ENCODE measurements at regions not wholly inside any gene's neighbourhood (a gene's known extent, or its start where the extent isn't known, plus 50 kb on each side); places are given as distances from the start of the nearest gene placed in this dataset.

- Histone ChIP-seq H3K9me2 (replicated peaks; ENCODE audit: control insufficient read depth, low read length) (no peaks in the 10 kb centered on the region), H3K9me3 (ENCODE audit: control insufficient read depth, insufficient read depth, low read length) (peaks cover 20% of the 10 kb centered on the region)
- TF ChIP-seq EZH2phosphoT487 (IDR thresholded peaks at IDR 0.05; ENCODE audit: borderline replicate concordance, low read length) (no peak), CTCF (IDR thresholded peaks at IDR 0.05; ENCODE audit: low read depth, low read length, poor library complexity, severe bottlenecking) (no peak)
Measured at GRCh38 chr9:129518074-129518473, 102.8 kb downstream of the C9orf50 start.

DNA sequence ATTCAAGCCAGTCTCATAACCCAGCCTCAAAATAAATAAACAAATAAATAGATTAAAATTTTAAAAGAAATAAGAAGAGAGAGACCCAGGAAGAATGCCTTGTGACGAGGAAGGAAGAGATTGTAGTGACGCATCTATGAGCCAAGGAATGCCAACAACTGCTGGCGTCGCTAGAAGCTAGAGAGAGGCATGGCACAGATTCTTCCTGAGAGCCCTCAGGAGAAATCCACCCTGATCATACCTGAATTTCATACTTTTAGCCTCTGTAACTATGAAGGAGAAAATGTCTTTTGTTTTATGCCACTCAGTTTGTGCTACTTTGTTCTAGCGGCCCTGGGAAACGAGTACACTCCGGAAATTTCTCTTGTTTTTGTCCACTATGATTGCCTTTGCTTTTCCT lies 103.9 kb downstream of the C9orf50 start:
- no peaks in the 10 kb centered on the region for H3K79me2 ChIP-seq (ENCODE audit: control insufficient read depth, low read length)
- no peaks in the 10 kb centered on the region for H3K9me2 ChIP-seq (replicated peaks; ENCODE audit: control insufficient read depth, low read length)
- no peaks in the 10 kb centered on the region for H3K27me3 ChIP-seq (ENCODE audit: control insufficient read depth, low read length)
- no peak overlapping the region for H3K27ac ChIP-seq (ENCODE audit: low read depth, low read length)
- H3F3A ChIP-seq (ENCODE audit: control insufficient read depth, insufficient read depth) = no peaks in the 10 kb centered on the region
- no peak for TF ChIP-seq EZH2phosphoT487 (IDR thresholded peaks at IDR 0.05; ENCODE audit: borderline replicate concordance, low read length)
- no peak for TF ChIP-seq CTCF (IDR thresholded peaks at IDR 0.05; ENCODE audit: low read depth, low read length, poor library complexity, severe bottlenecking)
- no peaks in the 10 kb centered on the region for H3K4me1 ChIP-seq (ENCODE audit: control insufficient read depth, low read length)
- no peak overlapping the region for H3K4me2 ChIP-seq (ENCODE audit: low read length)
- H3K36me3 ChIP-seq (ENCODE audit: control insufficient read depth, low read length) = no peaks in the 10 kb centered on the region
- peaks cover 20% of the 10 kb centered on the region for H3K9me3 ChIP-seq (ENCODE audit: control insufficient read depth, insufficient read depth, low read length)
- H4K20me1 ChIP-seq (ENCODE audit: control insufficient read depth, insufficient read depth, low read depth, low read length) = no peaks in the 10 kb centered on the region
- H3K4me3 ChIP-seq (ENCODE audit: low read length) = no peak overlapping the region

More at GRCh38 chr9:129518074-129518473, 102.8 kb downstream of the C9orf50 start:
- Histone ChIP-seq H3K79me2 (ENCODE audit: control insufficient read depth, low read length) (no peaks in the 10 kb centered on the region), H4K20me1 (ENCODE audit: control insufficient read depth, insufficient read depth, low read depth, low read length) (no peaks in the 10 kb centered on the region), H3K36me3 (ENCODE audit: control insufficient read depth, low read length) (no peaks in the 10 kb centered on the region), H3K4me2 (ENCODE audit: low read length) (no peak overlapping the region), H3K4me1 (ENCODE audit: control insufficient read depth, low read length) (no peaks in the 10 kb centered on the region), H3F3A (ENCODE audit: control insufficient read depth, insufficient read depth) (no peaks in the 10 kb centered on the region), H3K27me3 (ENCODE audit: control insufficient read depth, low read length) (no peaks in the 10 kb centered on the region), H3K4me3 (ENCODE audit: low read length) (no peak overlapping the region), H3K27ac (ENCODE audit: low read depth, low read length) (no peak overlapping the region)

- H3K36me3 ChIP-seq (ENCODE audit: control insufficient read depth, low read length) = no peaks in the 10 kb centered on the region
- peaks cover 20% of the 10 kb centered on the region for H3K9me3 ChIP-seq (ENCODE audit: control insufficient read depth, insufficient read depth, low read length)
- no peaks in the 10 kb centered on the region for H3K27me3 ChIP-seq (ENCODE audit: control insufficient read depth, low read length)
- no peaks in the 10 kb centered on the region for H3K9me2 ChIP-seq (replicated peaks; ENCODE audit: control insufficient read depth, low read length)
- no peaks in the 10 kb centered on the region for H3F3A ChIP-seq (ENCODE audit: control insufficient read depth, insufficient read depth)
- no peak for TF ChIP-seq CTCF (IDR thresholded peaks at IDR 0.05; ENCODE audit: low read depth, low read length, poor library complexity, severe bottlenecking)
- no peak for TF ChIP-seq EZH2phosphoT487 (IDR thresholded peaks at IDR 0.05; ENCODE audit: borderline replicate concordance, low read length)
- no peak overlapping the region for H3K4me3 ChIP-seq (ENCODE audit: low read length)
- H3K4me1 ChIP-seq (ENCODE audit: control insufficient read depth, low read length) = no peaks in the 10 kb centered on the region
- H4K20me1 ChIP-seq (ENCODE audit: control insufficient read depth, insufficient read depth, low read depth, low read length) = no peaks in the 10 kb centered on the region
- no peaks in the 10 kb centered on the region for H3K79me2 ChIP-seq (ENCODE audit: control insufficient read depth, low read length)
- H3K4me2 ChIP-seq (ENCODE audit: low read length) = no peak overlapping the region
- no peak overlapping the region for H3K27ac ChIP-seq (ENCODE audit: low read depth, low read length)
Measured at GRCh38 chr9:129514891-129515290, 106.0 kb downstream of the C9orf50 start.

- Histone ChIP-seq H3K79me2 (ENCODE audit: control insufficient read depth, low read length) (no peaks in the 10 kb centered on the region), H3K4me1 (ENCODE audit: control insufficient read depth, low read length) (no peaks in the 10 kb centered on the region), H4K20me1 (ENCODE audit: control insufficient read depth, insufficient read depth, low read depth, low read length) (no peaks in the 10 kb centered on the region), H3K27ac (ENCODE audit: low read depth, low read length) (no peak overlapping the region), H3K4me3 (ENCODE audit: low read length) (no peak overlapping the region), H3K36me3 (ENCODE audit: control insufficient read depth, low read length) (no peaks in the 10 kb centered on the region), H3F3A (ENCODE audit: control insufficient read depth, insufficient read depth) (no peaks in the 10 kb centered on the region), H3K4me2 (ENCODE audit: low read length) (no peak overlapping the region), H3K27me3 (ENCODE audit: control insufficient read depth, low read length) (no peaks in the 10 kb centered on the region), H3K9me2 (replicated peaks; ENCODE audit: control insufficient read depth, low read length) (no peaks in the 10 kb centered on the region), H3K9me3 (ENCODE audit: control insufficient read depth, insufficient read depth, low read length) (peaks cover 20% of the 10 kb centered on the region)
- TF ChIP-seq EZH2phosphoT487 (IDR thresholded peaks at IDR 0.05; ENCODE audit: borderline replicate concordance, low read length) (no peak), CTCF (IDR thresholded peaks at IDR 0.05; ENCODE audit: low read depth, low read length, poor library complexity, severe bottlenecking) (no peak)
Measured at GRCh38 chr9:129514497-129514867, 106.4 kb downstream of the C9orf50 start.

All from DOHH2 (cell line).